T-helper 1 cell treated with Interleukin-12 subunit alpha and Interleukin-12 subunit beta and Interleukin-4 antibody, amounts not matched to agents 30 μg/mL and 1 μg/mL, for 36 hours (primary cell): ENCODE measurements at regions not wholly inside any gene's neighbourhood (a gene's known extent, or its start where the extent isn't known, plus 50 kb on each side); places are given as distances from the start of the nearest gene placed in this dataset.

Source experiments
- H3K27ac Mint-ChIP-seq: one replicate; pipeline ENCODE4 v1.8.0; 2021; ENCODE audit warnings: mild to moderate bottlenecking, mixed read lengths
- H3K27me3 Mint-ChIP-seq: one replicate; pipeline ENCODE4 v1.8.0; 2021; ENCODE audit warnings: low read depth, mixed read lengths
- H3K36me3 Mint-ChIP-seq: one replicate; pipeline ENCODE4 v1.8.0; 2021; ENCODE audit warnings: low read depth, mixed read lengths
- H3K4me1 Mint-ChIP-seq: one replicate; pipeline ENCODE4 v1.8.0; 2021; ENCODE audit warnings: low read depth, mixed read lengths
- H3K4me3 Mint-ChIP-seq: one replicate; pipeline ENCODE4 v1.8.0; 2021; ENCODE audit warnings: mild to moderate bottlenecking, moderate library complexity, mixed read lengths
- H3K9me3 Mint-ChIP-seq: one replicate; pipeline ENCODE4 v1.8.0; 2021; ENCODE audit warnings: mixed read lengths

DNA sequence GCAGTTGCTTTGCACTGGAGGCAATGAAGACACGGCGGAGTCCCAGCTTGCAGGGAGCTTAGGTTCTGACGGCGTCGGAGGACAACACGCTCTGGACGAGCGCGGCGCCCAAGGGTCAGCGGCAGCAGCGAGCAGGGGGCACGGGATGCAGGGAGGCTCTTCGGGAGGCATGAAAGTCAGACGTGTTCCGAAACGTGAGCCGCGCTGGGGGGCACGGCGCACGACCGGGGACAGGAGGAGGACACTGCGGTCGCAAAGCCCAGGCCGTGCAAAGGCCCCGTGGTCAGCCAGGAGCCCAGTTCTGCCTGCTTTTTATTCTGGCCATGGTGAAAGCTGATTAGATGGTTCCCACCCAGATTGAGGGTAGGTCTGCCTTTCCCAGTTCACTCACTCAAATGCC lies 294.6 kb downstream of the SNAPC1 start:
- H3K27me3 Mint-ChIP-seq: peaks cover 15% of the 10 kb centered on the region
- H3K27ac Mint-ChIP-seq: no peak overlapping the region

DNA sequence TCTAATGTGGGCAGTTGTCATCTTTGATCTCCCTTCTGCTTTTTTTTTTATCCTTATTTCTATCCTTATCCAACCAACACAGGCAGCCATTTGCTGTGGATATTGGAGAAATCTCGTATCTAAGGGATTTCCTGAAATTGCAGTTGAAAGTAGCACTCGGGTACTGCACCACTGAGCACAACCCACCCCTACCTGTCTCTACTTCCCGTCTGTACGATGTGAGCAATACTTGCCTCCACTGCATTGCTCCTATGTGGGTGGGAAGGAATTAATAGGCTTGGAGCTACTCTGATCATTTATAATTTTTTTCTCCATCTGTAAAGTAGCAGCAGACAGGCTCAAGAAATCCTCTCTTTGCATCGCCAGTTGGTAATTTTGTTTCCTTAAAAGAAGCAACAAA lies 300.4 kb downstream of the SNAPC1 start:
- Mint-ChIP-seq H3K9me3 (no peaks in the 10 kb centered on the region), H3K36me3 (no peaks in the 10 kb centered on the region), H3K27ac (no peak overlapping the region), H3K4me3 (no peak overlapping the region), H3K27me3 (peaks cover 10% of the 10 kb centered on the region), H3K4me1 (no peaks in the 10 kb centered on the region)

More for the DNA sequence above, 294.6 kb downstream of the SNAPC1 start:
- Mint-ChIP-seq H3K36me3 (no peaks in the 10 kb centered on the region), H3K9me3 (no peaks in the 10 kb centered on the region), H3K4me3 (no peak overlapping the region), H3K4me1 (no peaks in the 10 kb centered on the region)

DNA sequence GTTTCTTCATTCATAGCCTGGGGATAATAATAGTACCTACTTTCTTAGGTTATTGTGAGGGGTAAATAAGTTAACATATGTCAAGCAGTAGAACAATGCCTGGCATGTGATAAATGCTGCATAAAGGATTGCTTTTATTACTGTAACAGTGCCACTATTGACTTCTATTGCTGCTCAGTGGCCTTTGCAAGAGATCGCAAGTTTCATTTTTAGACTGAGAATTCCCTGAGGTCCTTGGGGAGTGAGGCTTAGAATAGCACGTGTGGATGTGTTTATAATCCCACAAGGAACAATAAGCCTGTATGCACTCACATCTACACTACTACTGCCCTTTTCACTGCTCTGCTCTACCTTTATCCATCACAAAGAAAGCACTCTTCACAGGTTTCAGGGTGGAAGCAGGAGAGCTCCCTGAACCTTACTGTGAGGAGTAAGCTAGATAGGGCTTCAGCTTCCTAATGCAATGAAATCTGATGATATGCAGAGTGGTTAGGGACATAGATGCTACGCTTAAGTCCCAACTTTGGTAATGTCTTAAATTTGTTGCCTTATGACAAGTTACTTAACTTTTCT lies 302.6 kb downstream of the SNAPC1 start:
- Mint-ChIP-seq H3K9me3 (no peaks in the 10 kb centered on the region), H3K27ac (no peak overlapping the region), H3K36me3 (no peaks in the 10 kb centered on the region), H3K4me3 (no peak overlapping the region), H3K27me3 (peaks cover 10% of the 10 kb centered on the region), H3K4me1 (no peaks in the 10 kb centered on the region)

DNA sequence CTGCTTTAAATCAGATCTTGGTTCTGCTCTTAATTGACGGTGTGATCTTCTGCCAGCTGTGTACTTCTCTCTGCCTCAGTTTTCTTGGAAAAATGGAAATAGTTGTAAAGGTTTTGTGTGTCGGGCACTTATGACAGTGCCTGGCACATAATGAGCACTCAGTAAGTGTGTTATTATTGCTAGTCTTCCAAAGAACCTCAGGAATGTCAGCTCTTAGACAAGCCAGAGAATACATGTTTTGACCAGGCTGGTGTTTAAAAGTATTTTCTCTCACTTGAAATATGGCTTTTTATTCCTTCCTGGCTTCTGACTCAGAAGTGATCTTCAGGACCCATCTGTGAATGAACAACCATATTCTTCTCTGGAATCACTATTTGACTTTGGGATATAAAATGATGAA lies 304.1 kb downstream of the SNAPC1 start:
- no peaks in the 10 kb centered on the region for H3K36me3 Mint-ChIP-seq
- H3K4me1 Mint-ChIP-seq: no peaks in the 10 kb centered on the region
- H3K4me3 Mint-ChIP-seq: no peak overlapping the region
- no peaks in the 10 kb centered on the region for H3K27me3 Mint-ChIP-seq
- H3K9me3 Mint-ChIP-seq: no peaks in the 10 kb centered on the region
- H3K27ac Mint-ChIP-seq: no peak overlapping the region

DNA sequence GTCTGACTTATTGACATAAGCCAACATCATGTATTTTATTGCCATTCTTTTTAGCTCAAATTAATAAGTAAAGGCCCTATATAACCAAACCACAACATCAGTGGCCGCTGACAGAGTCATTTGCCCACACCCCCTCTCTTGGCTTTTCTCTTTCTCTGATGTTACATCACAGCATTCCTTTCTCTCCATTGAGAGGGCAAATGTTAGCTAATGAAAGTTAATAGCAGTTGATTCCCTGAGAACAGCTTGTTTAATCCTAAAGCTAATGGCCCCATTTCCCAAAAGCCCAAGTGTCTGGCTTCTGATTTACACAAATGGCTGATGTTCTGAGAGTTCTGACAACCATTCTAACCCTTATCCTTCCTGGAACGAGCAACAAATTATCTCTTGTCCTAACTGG lies 308.8 kb downstream of the SNAPC1 start:
- Mint-ChIP-seq H3K36me3 (no peaks in the 10 kb centered on the region), H3K27ac (no peak overlapping the region), H3K27me3 (peaks cover 6% of the 10 kb centered on the region), H3K9me3 (no peaks in the 10 kb centered on the region), H3K4me3 (no peak overlapping the region), H3K4me1 (no peaks in the 10 kb centered on the region)

DNA sequence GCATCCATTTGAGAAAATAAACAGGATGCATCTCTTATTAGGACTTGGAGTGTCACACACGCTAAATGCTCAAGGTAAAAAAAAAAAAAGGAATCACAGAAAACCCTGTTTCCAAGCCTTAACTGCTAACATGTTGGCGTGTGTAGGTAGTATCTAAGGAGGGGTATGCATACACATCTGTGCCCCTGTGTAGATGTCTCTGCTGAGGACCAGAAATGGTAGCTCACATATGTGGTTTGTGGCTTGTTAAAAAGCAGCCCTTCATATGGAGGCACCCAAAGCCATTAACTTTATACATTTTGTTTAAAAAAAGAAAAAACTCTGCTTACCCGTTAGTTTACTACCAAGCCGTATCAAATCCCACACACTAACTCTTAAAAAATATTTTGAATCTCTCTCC lies 314.1 kb downstream of the SNAPC1 start:
- H3K36me3 Mint-ChIP-seq: no peaks in the 10 kb centered on the region
- H3K27ac Mint-ChIP-seq: no peak overlapping the region

DNA sequence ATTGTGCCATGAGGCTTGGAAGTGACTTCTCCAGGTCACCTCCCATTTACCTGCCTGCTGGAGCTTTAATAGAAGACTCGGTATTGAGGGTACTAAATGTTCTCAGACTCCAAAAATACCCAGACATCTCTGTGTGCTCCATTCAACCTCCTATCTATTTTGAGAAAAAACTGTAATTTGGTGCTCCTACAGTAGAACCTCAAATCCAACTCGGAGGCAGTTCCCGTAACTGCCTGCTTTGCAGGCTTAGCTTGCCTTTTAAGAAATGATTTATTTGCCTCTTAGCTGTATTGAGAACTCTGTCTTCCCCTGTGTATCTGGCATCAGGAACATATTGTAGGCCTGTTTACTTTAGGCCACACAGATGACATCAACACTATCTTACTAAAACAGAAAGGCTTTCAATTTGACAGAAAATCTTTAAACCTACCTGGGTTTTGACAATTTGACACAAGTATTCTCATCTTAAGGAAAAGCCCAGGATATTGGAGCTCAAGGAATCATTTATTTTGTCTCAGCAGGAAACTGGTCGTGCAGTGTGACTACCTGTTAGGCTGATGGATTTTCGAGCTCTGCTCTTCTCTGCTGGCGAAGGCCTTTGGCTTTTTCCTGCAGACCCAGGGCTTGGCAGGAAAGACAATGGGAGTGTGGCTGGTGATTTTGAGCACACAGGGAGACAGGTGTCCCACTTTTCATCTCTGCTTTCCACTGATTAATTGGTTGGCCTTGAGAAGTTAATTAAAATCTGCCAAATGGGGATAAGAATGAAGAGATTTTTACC lies 314.8 kb downstream of the SNAPC1 start:
- H3K36me3 Mint-ChIP-seq: no peaks in the 10 kb centered on the region
- H3K27me3 Mint-ChIP-seq: peaks cover 6% of the 10 kb centered on the region
- no peaks in the 10 kb centered on the region for H3K9me3 Mint-ChIP-seq
- no peaks in the 10 kb centered on the region for H3K4me1 Mint-ChIP-seq
- no peak overlapping the region for H3K27ac Mint-ChIP-seq
- H3K4me3 Mint-ChIP-seq: no peak overlapping the region

More for the DNA sequence above, 314.1 kb downstream of the SNAPC1 start:
- Mint-ChIP-seq H3K27me3 (peaks cover 6% of the 10 kb centered on the region), H3K4me1 (no peaks in the 10 kb centered on the region), H3K9me3 (no peaks in the 10 kb centered on the region), H3K4me3 (no peak overlapping the region)

DNA sequence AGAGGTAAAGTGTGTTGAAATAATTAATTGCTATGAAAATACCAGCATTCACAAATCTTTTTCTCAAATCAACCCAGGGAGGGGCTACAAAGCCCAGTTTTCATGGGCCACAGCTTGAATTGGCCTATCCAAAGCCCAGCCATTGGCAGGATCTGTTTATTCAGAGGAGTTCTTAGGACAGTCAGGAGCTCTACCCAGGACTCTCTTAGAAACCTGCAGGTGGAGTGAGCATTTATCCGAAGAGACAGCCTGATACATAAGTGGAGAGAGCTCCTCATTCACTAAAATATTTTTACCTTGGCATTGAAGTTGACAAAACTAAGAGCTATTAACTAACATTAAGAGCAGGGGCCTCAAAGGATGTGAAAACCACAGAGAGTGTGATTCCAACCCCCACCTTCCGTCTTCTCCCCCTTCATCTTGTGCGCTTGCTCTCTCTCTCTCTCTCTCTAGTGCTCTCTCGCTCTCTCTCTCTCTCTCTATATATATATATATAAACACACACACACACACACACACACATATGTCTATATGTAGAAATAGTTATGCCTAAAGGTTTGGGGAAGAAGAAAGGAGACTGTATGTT lies 315.5 kb downstream of the SNAPC1 start:
- Mint-ChIP-seq H3K27ac (no peak overlapping the region), H3K4me1 (no peaks in the 10 kb centered on the region), H3K4me3 (no peak overlapping the region), H3K27me3 (peaks cover 4% of the 10 kb centered on the region), H3K36me3 (no peaks in the 10 kb centered on the region), H3K9me3 (no peaks in the 10 kb centered on the region)

DNA sequence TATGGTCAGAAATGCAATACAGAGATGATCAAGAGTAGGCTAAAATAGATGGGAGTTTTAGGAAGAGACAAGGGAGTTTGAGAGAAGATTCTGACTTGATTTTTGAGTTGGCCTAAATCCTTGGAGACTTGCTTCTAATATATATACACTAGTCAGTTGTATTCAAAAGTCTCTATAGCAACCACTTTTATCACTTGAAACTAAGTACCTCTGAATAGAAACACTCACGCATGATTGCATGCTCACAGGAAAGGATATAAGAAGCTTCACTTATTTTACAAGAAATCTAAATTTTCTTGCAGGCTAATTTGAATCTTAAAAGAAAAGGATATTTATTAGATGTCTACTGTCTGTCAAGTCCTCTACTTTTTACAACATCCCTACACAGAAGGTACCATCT lies 316.8 kb downstream of the SNAPC1 start:
- Mint-ChIP-seq H3K36me3 (no peaks in the 10 kb centered on the region), H3K4me1 (no peaks in the 10 kb centered on the region), H3K9me3 (no peaks in the 10 kb centered on the region), H3K27me3 (peaks cover 4% of the 10 kb centered on the region), H3K27ac (no peak overlapping the region), H3K4me3 (no peak overlapping the region)

DNA sequence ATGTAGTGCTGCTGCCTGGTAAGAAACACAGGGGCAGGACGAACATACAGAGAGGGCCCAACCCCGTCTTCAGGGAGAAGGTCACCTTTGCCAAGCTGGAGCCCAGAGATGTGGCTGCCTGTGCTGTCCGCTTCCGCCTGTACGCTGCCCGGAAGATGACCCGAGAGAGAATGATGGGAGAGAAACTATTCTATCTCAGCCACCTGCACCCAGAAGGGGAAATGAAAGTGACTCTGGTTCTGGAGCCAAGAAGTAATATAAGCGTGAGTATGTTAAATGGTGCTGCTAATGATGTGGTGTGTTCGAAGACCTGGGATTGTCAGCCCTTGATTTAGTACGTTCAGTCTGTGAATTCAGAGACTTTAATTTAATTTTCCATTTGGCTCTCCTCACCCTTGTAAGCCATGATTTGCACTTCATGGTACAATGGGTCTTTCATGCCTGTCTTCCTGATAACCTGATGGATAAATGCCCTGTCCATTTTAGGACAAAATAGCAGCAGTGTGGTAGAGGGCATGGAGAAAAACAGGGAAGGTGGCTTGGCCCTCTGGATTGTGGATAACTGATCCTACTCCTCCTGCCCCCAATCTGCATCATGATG lies 318.9 kb downstream of the SNAPC1 start:
- no peak overlapping the region for H3K4me3 Mint-ChIP-seq
- H3K27me3 Mint-ChIP-seq: peaks cover 4% of the 10 kb centered on the region
- no peaks in the 10 kb centered on the region for H3K9me3 Mint-ChIP-seq
- H3K27ac Mint-ChIP-seq: no peak overlapping the region
- no peaks in the 10 kb centered on the region for H3K36me3 Mint-ChIP-seq
- H3K4me1 Mint-ChIP-seq: no peaks in the 10 kb centered on the region

DNA sequence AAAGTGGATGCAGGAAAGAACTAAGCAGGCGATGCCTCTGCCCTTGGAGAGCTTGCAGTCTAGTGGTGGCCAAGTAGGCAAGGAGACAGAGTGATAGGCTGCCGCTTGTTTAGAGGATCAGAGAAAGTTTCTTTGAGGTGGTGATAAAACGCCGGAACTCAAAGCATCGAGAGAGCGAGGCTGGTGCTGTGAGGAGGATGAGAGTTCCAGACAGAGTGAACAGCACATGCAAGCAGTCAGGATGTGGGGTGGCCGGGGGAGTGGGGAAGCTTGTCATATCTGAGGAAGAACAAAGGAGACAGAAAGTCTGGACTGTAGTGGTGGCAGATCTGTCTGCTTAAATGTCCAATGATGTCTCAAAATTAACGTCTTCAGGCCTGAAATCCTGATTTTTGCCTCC lies 319.7 kb downstream of the SNAPC1 start:
- H3K27ac Mint-ChIP-seq: no peak overlapping the region
- H3K27me3 Mint-ChIP-seq: peaks cover 4% of the 10 kb centered on the region
- no peaks in the 10 kb centered on the region for H3K36me3 Mint-ChIP-seq
- H3K9me3 Mint-ChIP-seq: no peaks in the 10 kb centered on the region
- no peaks in the 10 kb centered on the region for H3K4me1 Mint-ChIP-seq
- no peak overlapping the region for H3K4me3 Mint-ChIP-seq

DNA sequence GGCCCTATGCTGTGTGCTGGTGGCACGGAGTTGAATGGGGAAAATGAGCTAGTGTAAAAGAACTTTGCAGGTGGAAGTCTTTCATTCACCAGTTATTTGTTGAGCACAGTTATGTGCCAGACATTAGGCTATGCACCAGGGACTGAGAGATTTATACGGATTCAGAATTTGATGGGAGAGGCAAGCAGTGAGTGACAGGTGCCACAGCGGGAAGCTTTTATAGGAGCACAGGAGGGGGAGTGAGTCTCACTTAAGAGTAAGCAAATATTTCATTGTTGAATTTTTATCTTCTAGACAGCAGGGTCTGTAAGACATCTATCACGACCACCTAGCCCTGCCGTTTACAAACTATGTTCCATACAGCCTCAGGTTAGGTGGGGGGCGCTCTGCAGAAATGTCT lies 320.6 kb downstream of the SNAPC1 start:
- Mint-ChIP-seq H3K4me1 (no peaks in the 10 kb centered on the region), H3K9me3 (no peaks in the 10 kb centered on the region), H3K36me3 (no peaks in the 10 kb centered on the region), H3K4me3 (no peak overlapping the region), H3K27ac (no peak overlapping the region), H3K27me3 (peaks cover 4% of the 10 kb centered on the region)

DNA sequence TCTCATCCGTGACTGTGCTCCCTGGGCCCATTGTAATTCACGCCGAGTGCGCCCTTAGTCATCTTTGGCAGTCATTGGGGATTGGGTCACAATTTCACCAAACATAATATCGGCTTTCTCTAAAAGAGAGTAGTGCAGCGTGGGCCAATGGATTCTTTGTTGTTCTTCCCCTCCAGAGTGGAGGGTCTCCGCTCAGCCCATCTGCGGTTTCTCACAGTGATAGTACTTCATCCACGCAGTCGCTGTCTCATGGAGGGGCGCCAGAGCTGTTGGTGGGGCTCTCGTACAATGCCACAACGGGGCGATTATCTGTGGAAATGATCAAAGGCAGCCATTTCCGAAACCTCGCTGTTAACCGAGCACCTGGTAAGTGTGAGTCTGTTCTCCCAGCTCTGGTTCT lies 321.8 kb downstream of the SNAPC1 start:
- Mint-ChIP-seq H3K4me3 (no peak overlapping the region), H3K27me3 (peaks cover 4% of the 10 kb centered on the region), H3K9me3 (no peaks in the 10 kb centered on the region), H3K36me3 (no peaks in the 10 kb centered on the region), H3K4me1 (no peaks in the 10 kb centered on the region), H3K27ac (no peak overlapping the region)

DNA sequence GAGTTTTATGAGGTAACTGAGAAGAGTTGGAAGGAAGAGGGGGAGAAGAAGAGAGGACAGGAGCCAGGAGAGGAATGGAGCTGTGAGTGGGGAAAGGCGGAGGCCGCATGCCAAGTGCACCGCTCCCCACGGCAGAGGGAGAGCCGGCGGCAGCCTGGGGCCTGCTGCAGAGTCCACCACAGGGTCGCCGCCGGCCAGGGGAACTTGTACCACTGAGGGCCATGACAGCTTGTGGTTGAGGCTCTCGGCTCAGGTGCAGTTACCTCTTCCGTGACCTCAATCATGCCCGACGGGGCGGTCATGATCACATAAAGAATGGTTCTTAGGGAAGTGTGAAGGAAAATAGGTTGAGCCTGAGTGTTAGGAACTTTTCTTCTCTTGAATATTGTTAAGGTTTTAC lies 325.0 kb downstream of the SNAPC1 start:
- Mint-ChIP-seq H3K4me1 (no peaks in the 10 kb centered on the region), H3K4me3 (no peak overlapping the region), H3K36me3 (no peaks in the 10 kb centered on the region), H3K9me3 (no peaks in the 10 kb centered on the region), H3K27ac (no peak overlapping the region), H3K27me3 (peaks cover 8% of the 10 kb centered on the region)

DNA sequence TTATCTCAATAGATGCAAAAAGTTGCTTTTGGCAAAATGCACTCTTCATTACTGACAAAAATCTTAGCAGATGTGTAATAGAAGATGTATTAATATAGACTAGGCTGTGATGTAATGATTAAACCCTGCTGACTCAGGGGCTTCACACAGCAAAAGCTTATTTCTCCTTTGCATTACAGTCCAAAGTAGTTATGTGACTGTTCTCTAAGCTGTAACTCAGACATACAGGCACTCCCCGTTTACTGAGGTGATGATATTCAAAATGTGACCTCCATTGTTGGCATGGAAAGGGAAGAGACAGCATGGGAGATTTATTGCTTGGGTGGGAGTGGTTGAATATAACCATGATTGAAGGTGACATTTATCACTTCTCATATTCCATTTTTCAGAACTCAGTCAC lies 331.5 kb downstream of the SNAPC1 start:
- Mint-ChIP-seq H3K27me3 (peaks cover 17% of the 10 kb centered on the region), H3K4me3 (no peak overlapping the region), H3K27ac (no peak overlapping the region), H3K9me3 (no peaks in the 10 kb centered on the region), H3K4me1 (no peaks in the 10 kb centered on the region), H3K36me3 (no peaks in the 10 kb centered on the region)
